PC-3 (cell line): ENCODE measurements at regions not wholly inside any gene's neighbourhood (a gene's known extent, or its start where the extent isn't known, plus 50 kb on each side); places are given as distances from the start of the nearest gene placed in this dataset.

Experiments used
- ATAC-seq: fragments of 200-7000 bp; cut with Tn5 transposase; 2 replicates; pipeline ENCODE4 v1.9.1; 2020; ENCODE audit warnings: mild to moderate bottlenecking, moderate library complexity
- BruUV-seq: library from RNA; stranded (reverse); fragments of 400-500 nt; replicated peaks from 2 replicates; lab custom pipeline; 2021; lab: Mats Ljungman, UMichigan
- CTCF ChIA-PET: fragments of 300-600 bp; sonication (Branson Sonifier 250); formaldehyde crosslinking; loops from one replicate; lab custom pipeline; 2022; ENCODE audit warnings: antibody characterized with exemption; lab: Charles Lee
- POLR2A ChIA-PET: fragments of 300-600 bp; sonication (Branson Sonifier 250); formaldehyde crosslinking; loops from one replicate; lab custom pipeline; 2022; ENCODE audit warnings: antibody characterized with exemption; ENCODE audit not compliant: unreplicated experiment; lab: Charles Lee
- DNase-seq: peaks from one replicate; pipeline ENCODE4 v3.0.0-alpha.2; 2015
- H2AFZ ChIP-seq: fragments of 300-600 bp; sonication (generic); 2 replicates; pipeline ENCODE4 v1.6.0; 2016; ENCODE audit warnings: antibody characterized with exemption, low read length
- H3F3A ChIP-seq: fragments of 300-600 bp; sonication (generic); one replicate; pipeline ENCODE4 v1.6.0; 2017; ENCODE audit warnings: antibody characterized with exemption, low read length, control low read depth, mild to moderate bottlenecking; ENCODE audit not compliant: unreplicated experiment
- H3K27ac ChIP-seq: fragments of 300-600 bp; sonication (generic); 2 replicates; pipeline ENCODE4 v1.5.1; 2016; ENCODE audit warnings: mild to moderate bottlenecking, low read length
- H3K27me3 ChIP-seq: fragments of 300-600 bp; sonication (generic); 2 replicates; pipeline ENCODE4 v1.6.1; 2016; ENCODE audit warnings: low read length, mixed read lengths
- H3K36me3 ChIP-seq: fragments of 300-600 bp; sonication (generic); 2 replicates; pipeline ENCODE4 v1.6.1; 2016; ENCODE audit warnings: low read depth, mixed run types, low read length, mixed read lengths
- H3K4me1 ChIP-seq: fragments of 300-600 bp; sonication (generic); 2 replicates; pipeline ENCODE4 v1.5.1; 2016; ENCODE audit warnings: low read length; ENCODE audit not compliant: insufficient read depth
- H3K4me2 ChIP-seq: fragments of 300-600 bp; sonication (generic); 2 replicates; pipeline ENCODE4 v1.6.0; 2016; ENCODE audit warnings: low read length
- H3K4me3 ChIP-seq: fragments of 300-600 bp; sonication (generic); 2 replicates; pipeline ENCODE4 v1.5.1; 2016; ENCODE audit warnings: mild to moderate bottlenecking, low read length, mixed read lengths
- H3K79me2 ChIP-seq: fragments of 300-600 bp; sonication (generic); 2 replicates; pipeline ENCODE4 v1.6.1; 2017; ENCODE audit warnings: low read length, mixed read lengths
- H3K9ac ChIP-seq: fragments of 300-600 bp; sonication (generic); 2 replicates; pipeline ENCODE4 v1.6.0; 2016; ENCODE audit warnings: mild to moderate bottlenecking, low read length
- H3K9me2 ChIP-seq: fragments of 300-600 bp; sonication (generic); replicated peaks from 2 replicates; pipeline ENCODE4 v1.6.1; 2016; ENCODE audit warnings: mixed run types, low read length, mixed read lengths
- H3K9me3 ChIP-seq: fragments of 300-600 bp; sonication (generic); 2 replicates; pipeline ENCODE4 v1.6.1; 2016; ENCODE audit warnings: low read length, mixed read lengths
- H4K20me1 ChIP-seq: fragments of 300-600 bp; sonication (generic); 2 replicates; pipeline ENCODE4 v1.6.1; 2016; ENCODE audit warnings: low read length, mixed read lengths
- CTCF ChIP-seq: fragments of 300-600 bp; sonication (generic); conservative IDR thresholded peaks from 2 replicates; pipeline ENCODE4 v1.5.1; 2017; ENCODE audit warnings: antibody characterized with exemption, low read depth, mild to moderate bottlenecking, low read length
- EZH2 ChIP-seq: fragments of 300-600 bp; sonication (generic); IDR thresholded peaks from one replicate; pipeline ENCODE4 v1.6.1; 2017; ENCODE audit warnings: antibody characterized with exemption, mild to moderate bottlenecking, low read length; ENCODE audit not compliant: unreplicated experiment
- EZH2phosphoT487 ChIP-seq: fragments of 300-600 bp; sonication (generic); IDR thresholded peaks from 2 replicates; pipeline ENCODE4 v1.6.1; 2018; ENCODE audit warnings: mild to moderate bottlenecking, antibody characterized with exemption, low read length, borderline replicate concordance
- intact Hi-C: fragments of 100-400 bp; cut with micrococcal nuclease; formaldehyde crosslinking; loops from 2 replicates; pipeline ENCODE4 v1.9.0; 2023

- Histone ChIP-seq H3K27me3 (no peaks in the 10 kb centered on the region), H3K27ac (no peak overlapping the region), H3F3A (no peaks in the 10 kb centered on the region), H3K4me1 (0 out of 2 replicates have a peak, but pooled peaks cover 5% of the 10 kb centered on the region), H4K20me1 (no peaks in the 10 kb centered on the region), H3K4me3 (no peak overlapping the region), H3K9me3 (no peaks in the 10 kb centered on the region), H3K9me2 (no peaks in the 10 kb centered on the region), H3K4me2 (no peak overlapping the region), H2AFZ (no peak overlapping the region), H3K79me2 (no peaks in the 10 kb centered on the region), H3K9ac (no peak overlapping the region), H3K36me3 (no peaks in the 10 kb centered on the region)
- ATAC-seq (no peak), DNase-seq (no peak)
- intact Hi-C loops: no loop called here
- no TSS peak for BruUV-seq
- ChIA-PET POLR2A (no interaction called here), CTCF (no interaction called here)
- TF ChIP-seq EZH2: no peak
- TF ChIP-seq EZH2phosphoT487: no peak
- TF ChIP-seq CTCF: no peak
Measured at GRCh38 chr14:101495827-101496775, 65.2 kb upstream of the DIO3 start.

- POLR2A ChIA-PET: no interaction called here
- no TSS peak for BruUV-seq
- Histone ChIP-seq H4K20me1 (no peaks in the 10 kb centered on the region), H2AFZ (no peak overlapping the region), H3F3A (no peaks in the 10 kb centered on the region), H3K27me3 (no peaks in the 10 kb centered on the region), H3K27ac (no peak overlapping the region), H3K36me3 (no peaks in the 10 kb centered on the region), H3K4me1 (no peaks in the 10 kb centered on the region), H3K9ac (no peak overlapping the region), H3K4me2 (no peak overlapping the region), H3K9me2 (no peaks in the 10 kb centered on the region), H3K9me3 (no peaks in the 10 kb centered on the region), H3K79me2 (no peaks in the 10 kb centered on the region), H3K4me3 (no peak overlapping the region)
- intact Hi-C loops: no loop called here
- ATAC-seq (no peak), DNase-seq (no peak)
- CTCF ChIA-PET: no interaction called here
- TF ChIP-seq EZH2phosphoT487 (no peak), EZH2 (no peak), CTCF (no peak)
Measured at GRCh38 chr14:101496776-101497683, 64.3 kb upstream of the DIO3 start.
